ENCODE measurements at regions not wholly inside any gene's neighbourhood (a gene's known extent, or its start where the extent isn't known, plus 50 kb on each side); places are given as distances from the start of the nearest gene placed in this dataset.
"Not testable (repeated sequence)": the region's sequence is repeated elsewhere in the genome, so short reads cannot be mapped to it uniquely, and the experiment has no call there.

DNA sequence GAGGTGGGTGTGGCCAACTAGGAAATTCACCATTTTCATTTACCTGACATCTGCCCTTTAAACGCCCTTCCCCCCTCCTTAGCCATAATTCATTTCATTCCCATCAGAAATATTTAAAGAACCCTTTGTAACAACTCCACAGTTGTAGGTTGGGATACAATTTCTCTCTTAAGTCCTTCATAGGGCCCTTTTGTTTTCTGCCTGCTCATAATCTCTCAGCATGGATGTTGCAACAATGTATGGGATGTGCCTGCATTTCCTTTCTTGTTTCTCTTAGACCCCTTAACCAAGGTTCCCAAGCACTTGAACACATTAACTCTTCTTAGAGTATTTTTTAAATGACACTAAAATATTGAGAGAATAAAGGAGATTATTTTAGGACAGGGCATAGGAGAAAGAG lies 51.7 kb upstream of the MYO10 start:
- DNase-seq (ENCODE audit: low spot score), result no peak
- Histone ChIP-seq H3K14ac (ENCODE audit: low read length) (no peak overlapping the region), H2BK12ac (ENCODE audit: low read length) (no peak overlapping the region), H3K4ac (ENCODE audit: low read length) (no peak overlapping the region), H3K9ac (ENCODE audit: low read depth, low read length, poor library complexity) (no peak overlapping the region), H4K91ac (ENCODE audit: low read depth, low read length, poor library complexity) (no peak overlapping the region), H3K23ac (ENCODE audit: low read depth, low read length, poor library complexity) (no peak overlapping the region), H2BK5ac (ENCODE audit: low read length) (no peak overlapping the region), H3K27ac (replicated peaks; ENCODE audit: low read length) (no peak overlapping the region), H3K4me1 (ENCODE audit: control insufficient read depth in 2 of 2, insufficient read depth in 1 of 2, low read depth in 1 of 2, low read length in 2 of 2) (peaks cover 3 to 5% of the 10 kb centered on the region in 2 donors), H3K18ac (ENCODE audit: low read length) (no peak overlapping the region), H2BK120ac (ENCODE audit: low read depth, low read length) (no peak overlapping the region), H3K36me3 (replicated peaks in 1 of 2; ENCODE audit: control insufficient read depth in 2 of 2, insufficient read depth in 2 of 2, low read length in 2 of 2) (peaks cover 0 to 2% of the 10 kb centered on the region in 2 donors), H2BK15ac (ENCODE audit: low read length) (no peak overlapping the region), H3K27me3 (ENCODE audit: control insufficient read depth in 3 of 3, insufficient read depth in 3 of 3, low read depth in 1 of 3, low read length in 3 of 3) (peaks cover 0 to 6% (median 0%) of the 10 kb centered on the region in 3 experiments), H3K4me2 (ENCODE audit: insufficient read depth, low read length, poor library complexity, severe bottlenecking) (no peak overlapping the region), H3K4me3 (ENCODE audit: low read length in 2 of 2) (no peak overlapping the region), H2AK5ac (ENCODE audit: low read depth, low read length) (no peak overlapping the region), H3K79me1 (ENCODE audit: low read depth, low read length) (no peaks in the 10 kb centered on the region), H4K8ac (ENCODE audit: low read depth, low read length) (no peak overlapping the region), H2AFZ (ENCODE audit: low read length) (no peak overlapping the region), H3K9me3 (replicated peaks in 1 of 2; ENCODE audit: control insufficient read depth in 2 of 2, insufficient read depth in 1 of 2, low read depth in 1 of 2, low read length in 2 of 2) (peaks cover 0 to 4% of the 10 kb centered on the region in 2 donors)
- no CpG with 5 or more reads among the region's 1 CpG for WGBS, 2 donors (ENCODE audit: extremely low coverage in 2 of 2, insufficient read length in 2 of 2, insufficient replicate concordance in 1 of 2)

GRCh38 chr5:16990817-16991520 lies 54.9 kb upstream of the MYO10 start:
- H2BK15ac ChIP-seq (ENCODE audit: low read length); H3K18ac ChIP-seq (ENCODE audit: low read length); H3K4ac ChIP-seq (ENCODE audit: low read length); H2BK12ac ChIP-seq (ENCODE audit: low read length); H2AFZ ChIP-seq (ENCODE audit: low read length); H3K27me3 ChIP-seq (ENCODE audit: control insufficient read depth in 3 of 3, insufficient read depth in 3 of 3, low read depth in 1 of 3, low read length in 3 of 3); H4K8ac ChIP-seq (ENCODE audit: low read depth, low read length); H3K36me3 ChIP-seq (replicated peaks in 1 of 2; ENCODE audit: control insufficient read depth in 2 of 2, insufficient read depth in 2 of 2, low read length in 2 of 2); H3K14ac ChIP-seq (ENCODE audit: low read length); H2AK5ac ChIP-seq (ENCODE audit: low read depth, low read length); H3K79me1 ChIP-seq (ENCODE audit: low read depth, low read length); H3K4me3 ChIP-seq (ENCODE audit: low read length in 2 of 2); H2BK5ac ChIP-seq (ENCODE audit: low read length); H3K4me1 ChIP-seq (ENCODE audit: control insufficient read depth in 2 of 2, insufficient read depth in 1 of 2, low read depth in 1 of 2, low read length in 2 of 2); H3K9ac ChIP-seq (ENCODE audit: low read depth, low read length, poor library complexity); H3K23ac ChIP-seq (ENCODE audit: low read depth, low read length, poor library complexity); H3K4me2 ChIP-seq (ENCODE audit: insufficient read depth, low read length, poor library complexity, severe bottlenecking); H3K9me3 ChIP-seq (replicated peaks in 1 of 2; ENCODE audit: control insufficient read depth in 2 of 2, insufficient read depth in 1 of 2, low read depth in 1 of 2, low read length in 2 of 2); H4K91ac ChIP-seq (ENCODE audit: low read depth, low read length, poor library complexity); DNase-seq (ENCODE audit: low spot score); H3K27ac ChIP-seq (replicated peaks; ENCODE audit: low read length): not testable (repeated sequence)
- peak overlapping the region; percentile 30 for H2BK120ac ChIP-seq (ENCODE audit: low read depth, low read length)
- no CpG with 5 or more reads among the region's 43 CpGs for WGBS, 2 donors (ENCODE audit: extremely low coverage in 2 of 2, insufficient read length in 2 of 2, insufficient replicate concordance in 1 of 2)

- Histone ChIP-seq H2BK120ac (ENCODE audit: low read depth, low read length) (no peak overlapping the region), H3K36me3 (replicated peaks in 1 of 2; ENCODE audit: control insufficient read depth in 2 of 2, insufficient read depth in 2 of 2, low read length in 2 of 2) (no peaks in the 10 kb centered on the region), H3K9me3 (replicated peaks in 1 of 2; ENCODE audit: control insufficient read depth in 2 of 2, insufficient read depth in 1 of 2, low read depth in 1 of 2, low read length in 2 of 2) (no peaks in the 10 kb centered on the region), H3K4me3 (ENCODE audit: low read length in 2 of 2) (no peak overlapping the region), H3K27ac (replicated peaks; ENCODE audit: low read length) (no peak overlapping the region), H3K27me3 (ENCODE audit: control insufficient read depth in 3 of 3, insufficient read depth in 3 of 3, low read depth in 1 of 3, low read length in 3 of 3) (no peaks in the 10 kb centered on the region), H2BK15ac (ENCODE audit: low read length) (no peak overlapping the region), H4K91ac (ENCODE audit: low read depth, low read length, poor library complexity) (no peak overlapping the region), H3K79me1 (ENCODE audit: low read depth, low read length) (no peaks in the 10 kb centered on the region), H2BK12ac (ENCODE audit: low read length) (no peak overlapping the region), H3K4me1 (ENCODE audit: control insufficient read depth in 2 of 2, insufficient read depth in 1 of 2, low read depth in 1 of 2, low read length in 2 of 2) (peaks cover 4 to 6% of the 10 kb centered on the region in 2 donors), H3K18ac (ENCODE audit: low read length) (no peak overlapping the region), H3K4ac (ENCODE audit: low read length) (no peak overlapping the region), H3K14ac (ENCODE audit: low read length) (no peak overlapping the region), H3K9ac (ENCODE audit: low read depth, low read length, poor library complexity) (no peak overlapping the region), H2BK5ac (ENCODE audit: low read length) (no peak overlapping the region), H3K4me2 (ENCODE audit: insufficient read depth, low read length, poor library complexity, severe bottlenecking) (no peak overlapping the region), H2AFZ (ENCODE audit: low read length) (no peak overlapping the region), H4K8ac (ENCODE audit: low read depth, low read length) (no peak overlapping the region), H2AK5ac (ENCODE audit: low read depth, low read length) (no peak overlapping the region), H3K23ac (ENCODE audit: low read depth, low read length, poor library complexity) (no peak overlapping the region)
- no CpG with 5 or more reads among the region's 2 CpGs for WGBS, 2 donors (ENCODE audit: extremely low coverage in 2 of 2, insufficient read length in 2 of 2, insufficient replicate concordance in 1 of 2)
- DNase-seq (ENCODE audit: low spot score), result no peak
Observed at GRCh38 chr5:16992006-16992405, 55.9 kb upstream of the MYO10 start.

DNA sequence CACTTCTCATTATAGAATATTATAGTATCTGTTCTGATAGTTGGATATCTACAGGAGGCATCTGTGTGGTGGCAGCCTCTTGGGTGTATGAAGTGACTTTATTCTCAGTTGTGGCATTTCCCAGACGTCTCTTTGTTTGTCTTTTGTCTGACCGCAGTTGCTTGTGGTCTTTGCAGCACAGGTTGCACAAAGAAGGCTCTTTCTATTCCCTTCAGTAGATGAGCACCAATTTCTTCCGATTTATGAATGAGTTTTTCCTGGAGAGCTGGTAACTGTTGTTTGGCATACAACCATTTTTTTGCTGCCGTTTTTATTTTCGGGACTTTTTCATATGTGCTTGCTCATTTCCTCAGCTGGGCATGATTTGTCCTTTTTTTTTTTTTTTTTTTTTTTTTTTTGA lies 56.4 kb upstream of the MYO10 start:
- no peak for DNase-seq (ENCODE audit: low spot score)
- Histone ChIP-seq H2AK5ac (ENCODE audit: low read depth, low read length) (no peak overlapping the region), H3K4me3 (ENCODE audit: low read length in 2 of 2) (no peak overlapping the region), H2BK120ac (ENCODE audit: low read depth, low read length) (no peak overlapping the region), H3K27me3 (ENCODE audit: control insufficient read depth in 3 of 3, insufficient read depth in 3 of 3, low read depth in 1 of 3, low read length in 3 of 3) (no peaks in the 10 kb centered on the region), H3K36me3 (replicated peaks in 1 of 2; ENCODE audit: control insufficient read depth in 2 of 2, insufficient read depth in 2 of 2, low read length in 2 of 2) (no peaks in the 10 kb centered on the region), H3K9ac (ENCODE audit: low read depth, low read length, poor library complexity) (no peak overlapping the region), H3K27ac (replicated peaks; ENCODE audit: low read length) (no peak overlapping the region), H3K18ac (ENCODE audit: low read length) (no peak overlapping the region), H2BK12ac (ENCODE audit: low read length) (no peak overlapping the region), H4K8ac (ENCODE audit: low read depth, low read length) (no peak overlapping the region), H3K4me1 (ENCODE audit: control insufficient read depth in 2 of 2, insufficient read depth in 1 of 2, low read depth in 1 of 2, low read length in 2 of 2) (peaks cover 4 to 6% of the 10 kb centered on the region in 2 donors), H3K79me1 (ENCODE audit: low read depth, low read length) (no peaks in the 10 kb centered on the region), H3K23ac (ENCODE audit: low read depth, low read length, poor library complexity) (no peak overlapping the region), H2AFZ (ENCODE audit: low read length) (no peak overlapping the region), H3K4me2 (ENCODE audit: insufficient read depth, low read length, poor library complexity, severe bottlenecking) (no peak overlapping the region), H4K91ac (ENCODE audit: low read depth, low read length, poor library complexity) (no peak overlapping the region), H3K9me3 (replicated peaks in 1 of 2; ENCODE audit: control insufficient read depth in 2 of 2, insufficient read depth in 1 of 2, low read depth in 1 of 2, low read length in 2 of 2) (no peaks in the 10 kb centered on the region), H2BK15ac (ENCODE audit: low read length) (no peak overlapping the region), H3K4ac (ENCODE audit: low read length) (no peak overlapping the region), H3K14ac (ENCODE audit: low read length) (no peak overlapping the region), H2BK5ac (ENCODE audit: low read length) (no peak overlapping the region)
- no CpG with 5 or more reads among the region's 5 CpGs for WGBS, 2 donors (ENCODE audit: extremely low coverage in 2 of 2, insufficient read length in 2 of 2, insufficient replicate concordance in 1 of 2)

Measured in neuronal stem cell (in vitro differentiated cells).